Tibial nerve (tissue), 4 donors: ENCODE measurements at regions not wholly inside any gene's neighbourhood (a gene's known extent, or its start where the extent isn't known, plus 50 kb on each side); places are given as distances from the start of the nearest gene placed in this dataset.

Experiments used
- CTCF ChIP-seq, 5 experiments: fragments of 200-600 bp in 3 of 5; fragments of 450-650 bp in 2 of 5; sonication (generic) in 3 of 5; IDR thresholded peaks; one replicate each; pipeline ENCODE4 v1.5.1; 2016 to 2019; ENCODE audit warnings: antibody characterized with exemption in 5 of 5, mild to moderate bottlenecking in 3 of 5, moderate library complexity in 2 of 5
- EP300 ChIP-seq, 2 donors: sonication (generic); formaldehyde crosslinking; IDR thresholded peaks; one replicate each; pipeline ENCODE4 v1.6.1; 2017; ENCODE audit warnings: antibody characterized with exemption in 2 of 2, mild to moderate bottlenecking in 1 of 2
- POLR2A ChIP-seq, 2 donors: fragments of 450-650 bp; IDR thresholded peaks; one replicate each; pipeline ENCODE4 v1.6.1; 2017; ENCODE audit warnings: antibody characterized with exemption in 2 of 2, mild to moderate bottlenecking in 2 of 2, moderate library complexity in 2 of 2

GRCh38 chr1:101332633-101333032, 95.8 kb downstream of the S1PR1 start:
- no peak for TF ChIP-seq CTCF (IDR thresholded peaks at IDR 0.05)
- TF ChIP-seq POLR2A (IDR thresholded peaks at IDR 0.05): no peak
- TF ChIP-seq EP300 (IDR thresholded peaks at IDR 0.05): no peak
